H9 (cell line): ENCODE measurements at regions not wholly inside any gene's neighbourhood (a gene's known extent, or its start where the extent isn't known, plus 50 kb on each side); places are given as distances from the start of the nearest gene placed in this dataset.
"Not testable (repeated sequence)": the region's sequence is repeated elsewhere in the genome, so short reads cannot be mapped to it uniquely, and the experiment has no call there.

Source experiments
- DNase-seq: peaks from one replicate; pipeline ENCODE4 v3.0.0-alpha.2; 2017
- H2AFZ ChIP-seq: one replicate; pipeline ENCODE4 v1.6.1; 2013; ENCODE audit warnings: mild to moderate bottlenecking, low read length, control low read depth, moderate library complexity
- H2AK5ac ChIP-seq: 2 replicates; pipeline ENCODE4 v1.6.1; 2013; ENCODE audit warnings: low read length, control low read depth, mixed read lengths; ENCODE audit not compliant: insufficient read length
- H2BK120ac ChIP-seq: one replicate; pipeline ENCODE4 v1.6.1; 2013; ENCODE audit warnings: low read depth, mild to moderate bottlenecking, low read length, control low read depth, inconsistent platforms; ENCODE audit not compliant: poor library complexity, severe bottlenecking
- H2BK12ac ChIP-seq: 2 replicates; pipeline ENCODE4 v1.6.1; 2013; ENCODE audit warnings: low read length, control low read depth, mixed read lengths, low read depth; ENCODE audit not compliant: insufficient read length
- H2BK15ac ChIP-seq: 2 replicates; pipeline ENCODE4 v1.6.1; 2013; ENCODE audit warnings: low read depth, low read length, control low read depth
- H2BK20ac ChIP-seq: one replicate; pipeline ENCODE4 v1.6.1; 2013; ENCODE audit warnings: low read depth, mild to moderate bottlenecking, low read length, control low read depth, inconsistent platforms; ENCODE audit not compliant: poor library complexity, severe bottlenecking
- H2BK5ac ChIP-seq: 2 replicates; pipeline ENCODE4 v1.6.1; 2013; ENCODE audit warnings: low read length, control low read depth, mixed read lengths; ENCODE audit not compliant: insufficient read length
- H3K14ac ChIP-seq: 2 replicates; pipeline ENCODE4 v1.6.1; 2013; ENCODE audit warnings: low read length, control low read depth; ENCODE audit not compliant: insufficient read depth
- H3K18ac ChIP-seq: 2 replicates; pipeline ENCODE4 v1.6.1; 2013; ENCODE audit warnings: low read depth, mild to moderate bottlenecking, mixed read lengths, low read length, control low read depth; ENCODE audit not compliant: insufficient read length
- H3K23ac ChIP-seq: 2 replicates; pipeline ENCODE4 v1.6.1; 2013; ENCODE audit warnings: low read length, control low read depth, mixed read lengths, low read depth; ENCODE audit not compliant: insufficient read length
- H3K23me2 ChIP-seq: 2 replicates; pipeline ENCODE4 v1.6.1; 2013; ENCODE audit warnings: low read depth, mild to moderate bottlenecking, mixed read lengths, low read length, control low read depth; ENCODE audit not compliant: insufficient read length, poor library complexity, severe bottlenecking
- H3K27ac ChIP-seq: 2 replicates; pipeline ENCODE4 v1.5.1; 2013; ENCODE audit warnings: low read length, control low read depth, mixed read lengths, low read depth; ENCODE audit not compliant: insufficient read length
- H3K27me3 ChIP-seq: 2 replicates; pipeline ENCODE4 v1.6.1; 2013; ENCODE audit warnings: low read length, control low read depth, inconsistent platforms; ENCODE audit not compliant: insufficient read depth
- H3K4ac ChIP-seq: 2 replicates; pipeline ENCODE4 v1.6.1; 2013; ENCODE audit warnings: low read depth, mild to moderate bottlenecking, control low read depth, inconsistent platforms, low read length, moderate library complexity
- H3K4me1 ChIP-seq: 2 replicates; pipeline ENCODE4 v1.6.1; 2013; ENCODE audit warnings: low read length, control low read depth, inconsistent platforms; ENCODE audit not compliant: insufficient read depth
- H3K4me2 ChIP-seq: 2 replicates; pipeline ENCODE4 v1.6.1; 2013; ENCODE audit warnings: low read length, control low read depth, mixed read lengths; ENCODE audit not compliant: insufficient read length, insufficient read depth
- H3K56ac ChIP-seq: 2 replicates; pipeline ENCODE4 v1.6.1; 2013; ENCODE audit warnings: low read depth, mild to moderate bottlenecking, mixed read lengths, low read length, control low read depth; ENCODE audit not compliant: insufficient read length
- H3K79me1 ChIP-seq: 2 replicates; pipeline ENCODE4 v1.6.1; 2013; ENCODE audit warnings: low read depth, mild to moderate bottlenecking, moderate library complexity, low read length, control low read depth, inconsistent platforms; ENCODE audit not compliant: insufficient read depth, poor library complexity, severe bottlenecking
- H3K79me2 ChIP-seq: 2 replicates; pipeline ENCODE4 v1.6.1; 2013; ENCODE audit warnings: low read length, control low read depth, inconsistent platforms; ENCODE audit not compliant: insufficient read depth
- H3K9ac ChIP-seq: 2 replicates; pipeline ENCODE4 v1.6.1; 2013; ENCODE audit warnings: low read length, control low read depth, mixed read lengths; ENCODE audit not compliant: insufficient read length; ENCODE audit errors: extremely low read depth
- H3K9me3 ChIP-seq: one replicate; pipeline ENCODE4 v1.6.1; 2013; ENCODE audit warnings: low read depth, low read length, inconsistent platforms; ENCODE audit not compliant: control insufficient read depth
- H3T11ph ChIP-seq: one replicate; pipeline ENCODE4 v1.6.1; 2013; ENCODE audit warnings: mild to moderate bottlenecking, low read length, control low read depth, inconsistent platforms
- H4K20me1 ChIP-seq: one replicate; pipeline ENCODE4 v1.6.1; 2013; ENCODE audit not compliant: control insufficient read depth, insufficient read length, insufficient read depth
- H4K5ac ChIP-seq: 2 replicates; pipeline ENCODE4 v1.6.1; 2013; ENCODE audit warnings: low read depth, mild to moderate bottlenecking, mixed read lengths, low read length, control low read depth; ENCODE audit not compliant: insufficient read length
- H4K8ac ChIP-seq: replicated peaks from 2 replicates; pipeline ENCODE4 v1.6.1; 2013; ENCODE audit warnings: low read length, control low read depth, mixed read lengths, low read depth; ENCODE audit not compliant: insufficient read length
- H4K91ac ChIP-seq: 2 replicates; pipeline ENCODE4 v1.6.1; 2013; ENCODE audit warnings: low read depth, mild to moderate bottlenecking, moderate library complexity, mixed read lengths, low read length, control low read depth; ENCODE audit not compliant: insufficient read length
- H3K27ac Mint-ChIP-seq, 3 experiments: 2 replicates in 2 of 3; 3 replicates in 1 of 3; pipeline ENCODE4 v1.8.0; 2020 to 2021; ENCODE audit warnings: mixed read lengths in 3 of 3, mild to moderate bottlenecking in 1 of 3, moderate library complexity in 1 of 3
- H3K27me3 Mint-ChIP-seq: 2 replicates; pipeline ENCODE4 v1.8.0; 2021; ENCODE audit warnings: low read depth, mild to moderate bottlenecking, moderate library complexity, mixed read lengths
- H3K36me3 Mint-ChIP-seq, 3 experiments: 2 replicates in 2 of 3; 3 replicates in 1 of 3; pipeline ENCODE4 v1.8.0; 2020 to 2021; ENCODE audit warnings: low read depth in 3 of 3, mixed read lengths in 3 of 3; ENCODE audit not compliant: insufficient read depth in 1 of 3
- H3K4me1 Mint-ChIP-seq, 2 experiments: 2 replicates each; pipeline ENCODE4 v1.8.0; 2020; ENCODE audit warnings: mixed read lengths in 2 of 2
- H3K4me3 Mint-ChIP-seq, 2 experiments: 2 replicates in 1 of 2; 3 replicates in 1 of 2; pipeline ENCODE4 v1.8.0; 2020 to 2021; ENCODE audit warnings: mild to moderate bottlenecking in 2 of 2, mixed read lengths in 2 of 2, moderate library complexity in 1 of 2
- H3K9me3 Mint-ChIP-seq, 2 experiments: 2 replicates in 1 of 2; 3 replicates in 1 of 2; pipeline ENCODE4 v1.8.0; 2020; ENCODE audit warnings: mild to moderate bottlenecking in 2 of 2, mixed read lengths in 2 of 2, moderate library complexity in 1 of 2
- CTCF ChIP-seq: fragments of 200-600 bp; sonication (generic); conservative IDR thresholded peaks from 3 replicates; pipeline ENCODE4 v1.8.0; 2021; ENCODE audit warnings: antibody characterized with exemption, mild to moderate bottlenecking
- WGBS: extraction: QIAGEN DNeasy Blood & Tissue Kit; methylation state at CpG from one replicate; pipeline ENCODE4 v1.1.7; 2013; ENCODE audit warnings: missing lambda C conversion rate, low lambda C conversion rate, mixed read lengths; ENCODE audit not compliant: insufficient read length; ENCODE audit errors: extremely low coverage; 5-methylcytosine and 5-hydroxymethylcytosine counted together

GRCh38 chr5:142237707-142238106 lies 87.1 kb downstream of the SPRY4 start:
- H3K9me3 ChIP-seq = no peaks in the 10 kb centered on the region
- H3K56ac ChIP-seq = no peak overlapping the region
- no peak overlapping the region for H2BK120ac ChIP-seq
- TF ChIP-seq CTCF = no peak
- H4K91ac ChIP-seq = no peak overlapping the region
- H4K20me1 ChIP-seq = no peaks in the 10 kb centered on the region
- no peak overlapping the region for H3K4ac ChIP-seq
- no peaks in the 10 kb centered on the region for H3K23me2 ChIP-seq
- no peak overlapping the region for H3T11ph ChIP-seq
- no peak overlapping the region for H2AFZ ChIP-seq
- H3K18ac ChIP-seq = no peak overlapping the region
- H3K27me3 Mint-ChIP-seq = no peaks in the 10 kb centered on the region
- H3K23ac ChIP-seq = no peak overlapping the region
- H3K4me1 ChIP-seq = peaks cover 9% of the 10 kb centered on the region; the same call in 1 of the 2 replicates
- no peak for DNase-seq
- no peak overlapping the region for H4K5ac ChIP-seq
- H2AK5ac ChIP-seq = no peak overlapping the region
- no peak overlapping the region for H4K8ac ChIP-seq
- H3K9me3 Mint-ChIP-seq = peaks cover 6 to 9% of the 10 kb centered on the region in 2 experiments; a peak in 4 of 5 replicates
- H3K27ac Mint-ChIP-seq = no peak overlapping the region
- no peak overlapping the region for H3K4me3 Mint-ChIP-seq
- no peaks in the 10 kb centered on the region for H3K79me2 ChIP-seq
- WGBS = no CpG with 5 or more reads among the region's 3 CpGs
- H3K4me1 Mint-ChIP-seq = peaks cover 39 to 40% of the 10 kb centered on the region in 2 experiments
- no peak overlapping the region for H3K4me2 ChIP-seq
- no peak overlapping the region for H3K14ac ChIP-seq
- H2BK12ac ChIP-seq = no peak overlapping the region
- H2BK20ac ChIP-seq = no peak overlapping the region
- H3K27ac ChIP-seq = no peak overlapping the region
- no peak overlapping the region for H2BK15ac ChIP-seq
- no peak overlapping the region for H3K9ac ChIP-seq
- peaks cover 0 to 12% (median 4%) of the 10 kb centered on the region in 3 experiments; a peak in 5 of 7 replicates for H3K36me3 Mint-ChIP-seq
- no peaks in the 10 kb centered on the region for H3K79me1 ChIP-seq
- no peak overlapping the region for H2BK5ac ChIP-seq
- no peaks in the 10 kb centered on the region for H3K27me3 ChIP-seq

- H3K4me2 ChIP-seq = peak overlapping the region; percentile 20
- not testable (repeated sequence) for H3K9me3 ChIP-seq, H3K23ac ChIP-seq, H3K4ac ChIP-seq, H3K23me2 ChIP-seq, H3K27me3 ChIP-seq, H4K5ac ChIP-seq, H2BK12ac ChIP-seq, H3K9ac ChIP-seq, H3K27ac ChIP-seq, H2BK15ac ChIP-seq, H3K79me2 ChIP-seq, H2AFZ ChIP-seq, H3K9me3 Mint-ChIP-seq, H2AK5ac ChIP-seq, H3K18ac ChIP-seq, H4K91ac ChIP-seq, DNase-seq, H3K79me1 ChIP-seq, H2BK120ac ChIP-seq, H3K27me3 Mint-ChIP-seq, H3K56ac ChIP-seq, H3K4me1 ChIP-seq, H2BK5ac ChIP-seq, H3T11ph ChIP-seq, H2BK20ac ChIP-seq, H3K14ac ChIP-seq, H4K20me1 ChIP-seq, H3K36me3 Mint-ChIP-seq, H4K8ac ChIP-seq
- no CpG with 5 or more reads among the region's 10 CpGs for WGBS
- Mint-ChIP-seq H3K4me3 (peak overlapping the region in 1 of 2 experiments; percentile 34; a peak in 2 of 5 replicates), H3K4me1 (peaks cover 39 to 41% of the 10 kb centered on the region in 2 experiments), H3K27ac (peak overlapping the region; percentile 95 to 98 (median 96))
Measured at GRCh38 chr5:142236673-142237290, 88.0 kb downstream of the SPRY4 start.
